Nucleus accumbens (tissue), 56 donors: ENCODE measurements at regions not wholly inside any gene's neighbourhood (a gene's known extent, or its start where the extent isn't known, plus 50 kb on each side); places are given as distances from the start of the nearest gene placed in this dataset.
"Not testable (repeated sequence)": the region's sequence is repeated elsewhere in the genome, so short reads cannot be mapped to it uniquely, and the experiment has no call there.

ENCODE experiments used
- DNase-seq, 56 donors: peaks; one replicate each; lab custom pipeline; 2025; lab: John Stamatoyannopoulos, UW

DNA sequence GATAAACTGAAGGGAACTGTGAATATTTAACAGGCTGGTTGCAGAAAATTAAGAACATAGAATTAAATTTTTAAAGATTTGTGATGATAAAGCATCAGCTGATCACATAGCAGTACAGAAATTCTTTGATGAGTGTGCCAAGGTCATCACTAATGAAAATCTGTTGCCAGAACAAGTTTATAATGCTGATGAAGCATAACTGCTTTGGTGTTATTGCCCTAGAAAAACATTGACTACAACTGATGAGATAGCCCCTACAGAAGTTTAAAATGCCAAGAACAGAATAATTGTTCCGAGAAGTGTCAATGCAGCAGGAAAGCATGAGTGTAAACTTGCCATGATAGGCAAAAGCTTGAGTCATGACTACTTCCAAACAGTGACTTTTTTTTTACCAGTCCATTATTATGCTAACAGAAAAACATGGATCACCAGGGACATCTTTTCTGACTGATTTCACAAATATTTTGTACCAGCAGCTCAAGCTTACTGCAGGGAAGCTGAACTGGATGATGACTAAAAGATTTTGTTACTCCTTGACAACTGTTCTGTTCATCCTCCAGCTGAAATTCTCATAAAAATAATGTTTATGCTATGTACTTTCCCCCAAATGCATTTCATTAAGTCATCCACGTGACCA, 1136.6 kb downstream of the FAT4 start:
- DNase-seq: no peak

DNA sequence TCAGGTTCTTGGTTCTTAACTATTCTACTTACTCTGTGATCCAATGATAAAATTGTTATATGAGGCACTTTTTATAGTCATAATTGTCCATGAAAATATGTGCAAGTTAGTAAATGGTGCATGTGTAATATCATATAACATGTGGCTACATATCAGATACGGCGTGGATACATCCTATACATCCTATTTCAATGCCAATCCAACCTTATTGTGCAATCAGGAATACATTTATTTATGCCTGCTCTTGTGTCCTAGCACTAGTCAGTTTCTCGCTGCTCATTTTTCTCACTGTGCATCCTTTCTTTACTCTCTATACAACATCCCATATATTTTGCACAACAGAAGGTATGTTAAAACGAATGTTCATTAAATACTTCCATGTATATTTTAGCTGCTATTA, 1141.1 kb downstream of the FAT4 start:
- no peak for DNase-seq

DNA sequence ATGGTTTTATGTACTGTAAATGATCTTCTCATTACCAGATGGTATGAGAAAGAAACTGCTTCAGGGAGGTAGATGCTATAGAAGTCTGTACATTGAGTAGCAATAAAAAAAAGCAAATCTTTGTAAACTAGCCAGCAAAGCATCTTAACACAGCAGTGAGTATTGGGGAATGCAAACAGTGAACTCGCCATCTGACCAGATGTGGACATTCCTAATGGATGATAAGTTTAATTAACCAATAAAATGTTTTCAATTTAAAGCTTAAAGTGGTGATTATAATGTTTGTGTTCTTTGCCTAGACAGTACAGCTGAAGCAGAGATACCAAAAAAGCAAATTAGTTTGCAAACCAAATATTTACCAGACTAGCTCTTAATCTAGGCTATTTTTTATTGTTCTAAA, 1144.2 kb downstream of the FAT4 start:
- DNase-seq: no peak

DNA sequence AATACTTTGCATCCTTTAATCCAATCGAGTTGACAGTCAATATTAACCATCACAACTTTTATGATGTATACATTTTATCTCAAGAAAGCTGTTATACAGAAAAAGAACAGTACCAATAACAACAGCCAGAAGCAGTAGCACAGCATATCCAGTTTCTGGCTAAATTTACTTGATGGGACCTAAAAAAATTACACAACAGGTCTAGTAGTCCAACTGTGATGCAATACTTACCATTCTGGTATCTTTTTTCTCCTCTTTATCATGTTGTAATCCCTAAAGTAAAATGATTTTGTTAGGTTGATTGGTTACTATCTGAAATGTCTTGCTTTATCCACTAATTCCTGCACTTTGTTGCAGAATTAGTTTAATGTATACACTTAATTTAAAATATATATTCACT, 1150.6 kb downstream of the FAT4 start:
- no peak for DNase-seq

DNA sequence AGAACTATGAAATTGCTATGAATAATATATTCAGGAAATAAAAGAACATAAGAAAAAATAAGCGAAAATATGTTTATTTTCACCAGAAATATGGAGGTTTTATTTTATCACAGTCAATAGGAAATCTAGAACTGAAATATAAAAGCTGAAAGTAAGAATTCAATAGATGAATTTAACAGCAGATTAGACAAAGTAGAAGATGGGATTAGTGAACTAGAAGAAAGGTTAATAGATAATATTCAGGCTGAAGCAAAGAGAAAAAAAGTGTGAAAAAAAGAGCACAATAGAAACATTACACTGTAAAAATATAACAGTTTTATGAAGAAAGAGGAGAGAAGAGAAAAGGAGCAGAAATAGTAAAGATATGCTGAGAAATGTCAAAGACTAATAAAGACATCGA, 1152.1 kb downstream of the FAT4 start:
- DNase-seq: no peak

DNA sequence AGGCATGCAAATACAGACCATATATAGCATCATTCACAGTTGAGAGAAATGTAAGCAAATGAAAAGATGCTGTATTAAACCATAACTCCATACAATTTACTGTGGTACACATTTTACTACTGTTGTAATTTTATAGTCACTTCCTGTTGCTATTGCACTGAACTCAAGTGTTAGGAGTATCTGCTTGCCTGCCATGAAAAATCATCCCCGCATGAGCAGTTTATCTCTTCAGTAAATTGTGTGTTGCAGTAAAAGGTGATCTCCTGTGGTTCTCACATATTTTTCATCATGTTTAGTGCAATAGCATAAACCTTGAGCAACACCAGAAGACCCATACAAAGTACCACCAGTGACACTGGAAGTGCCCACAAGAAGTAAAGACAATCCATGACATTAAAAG, 1153.4 kb downstream of the FAT4 start:
- DNase-seq: no peak

DNA sequence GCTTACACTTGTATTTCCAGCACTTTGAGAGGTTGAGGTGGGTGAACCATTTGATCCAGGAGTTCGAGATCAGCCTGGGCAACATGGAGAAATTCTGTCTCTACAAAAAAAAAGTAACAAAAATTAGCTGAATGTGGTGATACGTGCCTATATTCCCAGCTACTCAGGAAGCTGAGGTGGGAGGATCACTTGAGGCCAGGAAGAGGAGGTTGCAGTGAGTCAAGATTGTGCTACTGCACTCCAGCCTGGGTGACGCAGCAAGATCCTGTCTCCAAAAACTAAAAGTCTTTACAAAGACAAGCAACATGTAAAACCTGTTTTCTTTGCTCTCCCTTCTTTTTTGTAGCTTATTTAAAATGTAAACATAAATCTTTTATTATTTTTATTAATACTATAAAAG, 1156.1 kb downstream of the FAT4 start:
- DNase-seq: no peak

DNA sequence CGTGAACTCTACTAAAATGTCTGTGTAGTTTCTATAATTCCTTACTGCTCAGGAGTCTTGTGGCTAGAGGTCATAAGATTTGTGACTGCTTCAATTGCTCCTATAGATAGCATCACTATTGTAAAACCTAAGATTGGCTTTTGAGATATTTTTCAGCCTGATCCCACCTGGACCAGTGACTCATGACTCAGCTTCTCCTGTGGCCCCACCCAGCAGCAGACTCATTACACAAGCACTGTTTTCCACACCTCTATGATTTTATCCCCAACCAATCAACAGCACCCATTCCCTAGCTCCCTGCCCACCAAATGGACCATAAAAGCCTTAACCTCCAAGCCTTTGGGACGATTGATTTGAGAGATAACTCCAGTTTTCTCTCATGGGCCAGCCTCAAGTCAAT, 1157.0 kb upstream of the INTU start:
- DNase-seq: no peak

DNA sequence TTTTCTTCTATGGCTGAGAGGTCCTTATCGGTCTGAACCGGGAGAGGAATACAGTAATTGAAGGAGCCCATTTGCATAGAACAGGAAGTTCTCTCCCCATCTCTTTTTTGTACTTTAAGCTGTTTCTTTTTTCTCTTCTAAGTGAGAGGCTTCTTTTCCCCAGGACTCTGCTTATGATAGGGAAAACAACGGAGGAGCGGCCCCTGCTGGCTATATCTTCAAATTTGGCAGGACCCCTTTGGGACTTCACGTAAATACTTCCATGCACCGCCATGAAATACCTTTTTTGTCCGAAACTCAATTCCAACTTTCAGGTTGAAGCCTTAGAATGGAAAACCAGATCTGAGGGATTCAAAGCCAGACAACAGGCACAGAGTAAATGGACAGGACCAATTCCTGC, 1153.0 kb upstream of the INTU start:
- DNase-seq: no peak

DNA sequence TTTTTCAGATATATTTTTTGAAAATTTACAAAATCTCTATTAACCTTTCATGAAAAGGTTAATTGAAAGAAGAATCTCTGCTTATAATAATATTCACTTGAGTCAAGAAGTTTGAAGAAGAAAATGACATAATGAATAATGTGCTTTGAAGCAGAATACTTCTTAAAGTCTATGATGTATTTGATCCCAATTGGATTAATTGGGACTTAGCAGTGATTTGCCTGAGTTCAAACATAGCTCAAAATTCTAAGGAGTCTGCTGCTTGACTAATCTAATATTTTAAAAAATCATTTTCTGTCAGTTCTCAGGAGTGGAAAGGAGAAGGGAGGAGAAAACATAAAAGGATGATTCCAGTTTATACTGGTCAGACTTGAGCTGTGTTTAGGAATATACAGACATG, 1150.4 kb upstream of the INTU start:
- DNase-seq: no peak

DNA sequence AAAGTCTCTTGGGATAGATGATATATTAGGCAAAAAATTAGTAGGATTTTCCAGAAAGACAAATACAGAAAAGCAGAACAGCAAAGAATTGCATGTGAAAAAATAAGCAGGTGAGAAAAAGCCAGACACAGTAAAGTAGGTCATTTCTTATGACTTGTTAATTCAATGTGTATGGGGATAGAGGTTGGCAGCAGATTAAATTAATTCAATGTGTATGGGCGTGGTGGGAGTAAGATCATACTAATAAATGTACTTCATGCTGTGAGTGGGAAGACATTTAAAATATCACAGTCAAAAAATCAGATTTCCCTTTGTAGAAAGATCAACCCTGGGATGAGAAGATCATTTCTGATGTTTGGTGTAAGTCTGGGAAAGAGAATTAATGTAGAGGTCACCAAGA, 1146.4 kb upstream of the INTU start:
- no peak for DNase-seq

DNA sequence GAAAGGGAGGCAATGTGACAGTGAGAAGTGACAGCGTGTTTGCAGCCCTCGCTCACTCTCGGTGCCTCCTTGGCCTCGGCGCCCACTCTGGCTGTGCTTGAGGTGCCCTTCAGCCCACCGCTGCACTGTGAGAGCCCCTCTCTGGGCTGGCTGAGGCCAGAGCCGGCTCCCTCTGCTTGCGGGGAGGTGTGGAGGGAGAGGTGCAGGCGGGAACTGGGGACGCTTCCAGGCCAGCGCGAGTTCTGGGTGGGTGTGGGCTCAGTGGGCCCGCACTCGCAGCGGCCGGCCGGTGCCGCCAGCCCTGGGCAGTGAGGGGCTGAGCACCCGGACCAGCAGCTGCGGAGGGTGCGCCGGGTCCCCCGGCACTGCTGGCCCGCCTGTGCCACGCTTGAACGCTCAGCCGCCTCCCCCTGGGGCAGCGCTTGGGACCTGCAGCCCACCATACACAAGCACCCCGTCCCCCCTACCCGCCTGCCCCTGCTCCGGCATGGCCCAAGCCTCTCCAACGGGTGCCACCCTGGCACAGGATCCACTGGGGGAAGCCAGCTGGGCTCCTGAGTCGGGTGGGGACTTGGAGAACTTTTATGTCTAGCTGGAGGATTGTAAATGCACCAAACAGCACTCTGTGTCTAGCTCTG, 1142.8 kb upstream of the INTU start:
- no peak for DNase-seq

DNA sequence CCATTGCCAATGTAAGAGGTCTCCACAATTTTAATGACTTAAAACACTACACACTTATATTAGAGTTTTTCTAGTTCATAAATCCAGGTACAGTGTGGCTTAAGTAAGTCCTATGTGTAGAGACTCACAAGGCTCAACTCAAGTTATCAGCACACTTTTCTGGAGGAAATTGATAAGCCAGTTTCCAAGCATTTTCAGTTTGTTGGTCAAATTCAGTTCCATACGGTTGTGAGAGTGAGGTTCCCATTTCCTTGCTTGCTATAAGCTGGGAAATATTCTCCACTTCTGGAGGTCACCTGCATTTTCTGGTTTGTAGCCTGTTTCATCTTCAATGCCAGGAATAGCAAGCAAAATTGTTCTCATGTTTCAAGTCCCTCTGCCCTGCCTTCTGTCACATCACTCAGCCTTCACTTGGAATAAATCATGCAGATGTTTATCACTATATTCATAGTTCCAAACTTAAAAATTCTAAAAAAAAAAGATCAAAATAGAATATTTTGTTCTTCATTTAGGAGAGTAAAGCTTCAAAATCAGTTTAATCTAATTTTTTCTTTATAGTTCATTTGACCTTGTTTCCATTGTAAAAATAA, 1137.5 kb upstream of the INTU start:
- no peak for DNase-seq

DNA sequence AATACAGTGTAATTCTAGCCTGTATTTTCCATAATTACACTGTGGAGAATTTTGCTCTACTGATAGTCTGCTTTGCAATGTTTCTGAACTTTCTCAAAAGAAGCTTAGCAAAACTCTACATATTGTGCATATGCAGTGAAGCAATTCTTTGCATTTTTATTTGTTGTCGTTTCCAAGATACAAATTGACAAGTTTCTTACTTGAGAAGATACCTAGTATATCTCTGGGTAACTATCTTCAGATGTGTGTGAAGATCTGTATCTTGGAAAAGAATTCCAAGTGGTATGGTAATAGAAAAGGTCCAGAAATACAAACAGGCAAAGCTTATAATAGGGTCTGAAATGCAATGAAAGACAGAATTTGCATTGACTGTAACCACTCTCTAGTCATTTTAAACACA, 1119.8 kb upstream of the INTU start:
- no peak for DNase-seq

DNA sequence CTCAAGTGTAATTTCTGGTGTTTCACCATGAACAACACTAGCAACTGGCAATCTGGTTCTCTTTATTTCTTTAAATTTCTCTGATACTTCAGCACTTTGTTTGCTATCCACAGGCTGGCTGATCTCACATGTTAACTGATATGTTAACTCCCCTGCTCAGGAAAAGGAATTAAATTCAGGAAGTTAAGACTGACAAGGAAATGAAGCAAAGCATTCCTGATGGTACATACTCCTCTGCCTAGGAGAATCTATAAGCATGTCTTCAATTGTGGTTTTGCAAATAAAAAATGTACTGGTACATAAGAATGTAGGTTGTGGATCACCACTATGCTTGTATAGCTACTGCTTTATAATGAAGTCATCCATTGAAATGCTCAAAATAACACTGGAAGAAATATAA, 1119.2 kb upstream of the INTU start:
- no peak for DNase-seq

DNA sequence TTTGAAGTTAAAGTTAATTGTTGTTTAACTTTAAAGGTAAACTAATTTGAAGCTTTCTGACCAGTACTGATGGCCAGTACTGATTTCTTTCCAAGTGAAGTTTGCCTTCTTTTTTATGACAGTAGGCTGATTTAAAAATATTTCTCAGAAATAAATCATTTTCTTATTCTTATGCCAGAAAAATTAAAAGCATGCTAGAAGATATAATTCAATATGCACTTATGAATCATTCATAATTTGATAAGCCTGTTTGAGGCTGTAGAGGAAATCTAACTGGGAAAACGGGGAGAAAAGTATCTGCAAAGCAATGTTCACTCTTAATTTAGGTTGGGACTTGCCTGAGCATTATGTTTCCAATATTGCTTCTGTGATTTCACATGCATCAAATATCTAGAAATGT, 1112.0 kb upstream of the INTU start:
- no peak for DNase-seq

DNA sequence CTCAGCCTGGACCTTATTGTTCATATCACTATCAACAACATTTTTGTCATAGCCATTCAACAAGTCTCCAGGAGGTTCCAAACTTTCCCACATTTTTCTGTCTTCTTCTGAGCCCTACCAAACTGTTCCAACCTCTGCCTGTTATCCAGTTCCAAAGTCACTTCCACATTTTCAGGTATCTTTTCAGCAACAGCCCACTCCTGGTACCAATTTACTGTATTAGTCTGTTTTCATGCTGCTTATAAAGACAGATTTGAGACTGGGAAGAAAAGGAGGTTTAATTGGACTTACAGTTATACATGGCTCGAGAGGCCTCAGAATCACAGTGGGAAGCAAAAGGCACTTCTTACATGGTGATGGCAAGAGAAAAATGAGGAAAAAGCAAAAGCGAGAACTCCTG, 1107.4 kb upstream of the INTU start:
- DNase-seq: not testable (repeated sequence)

DNA sequence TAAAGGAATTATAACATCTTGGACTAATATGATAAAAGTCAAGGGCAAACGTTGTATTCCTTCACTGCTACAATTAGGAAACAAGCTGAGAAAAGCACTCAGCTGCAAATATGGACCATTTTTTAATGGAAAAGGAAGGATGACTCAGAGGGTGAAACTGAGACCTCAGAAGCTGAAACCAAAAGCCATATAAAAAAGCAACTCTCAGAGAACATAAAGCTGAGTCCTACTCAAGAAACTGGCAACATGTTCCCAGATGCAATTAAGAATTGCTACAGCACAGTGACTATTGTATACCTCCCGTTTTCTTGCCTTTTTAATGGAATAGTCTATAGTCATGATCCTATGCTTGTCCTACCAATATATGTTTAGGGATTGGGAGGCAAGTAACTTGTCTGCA, 1106.4 kb upstream of the INTU start:
- no peak for DNase-seq

DNA sequence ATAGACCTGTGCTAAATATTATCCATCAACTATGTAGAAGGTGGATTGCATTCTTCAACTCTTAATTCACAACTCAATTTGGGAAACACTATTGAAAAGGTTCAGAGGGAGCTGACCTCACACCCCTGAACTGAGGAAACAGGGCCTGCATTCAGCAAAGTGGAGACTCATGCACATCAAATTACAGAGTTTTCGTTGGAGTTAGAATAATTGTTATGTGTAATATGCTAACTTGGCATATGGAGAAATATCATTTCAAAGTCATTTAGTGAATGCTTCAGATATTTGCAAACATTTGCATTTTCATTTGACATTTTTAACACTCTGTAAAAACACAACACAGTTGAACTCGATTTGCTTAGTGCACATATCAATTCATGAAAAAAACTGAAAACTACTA, 1102.8 kb upstream of the INTU start:
- no peak for DNase-seq

DNA sequence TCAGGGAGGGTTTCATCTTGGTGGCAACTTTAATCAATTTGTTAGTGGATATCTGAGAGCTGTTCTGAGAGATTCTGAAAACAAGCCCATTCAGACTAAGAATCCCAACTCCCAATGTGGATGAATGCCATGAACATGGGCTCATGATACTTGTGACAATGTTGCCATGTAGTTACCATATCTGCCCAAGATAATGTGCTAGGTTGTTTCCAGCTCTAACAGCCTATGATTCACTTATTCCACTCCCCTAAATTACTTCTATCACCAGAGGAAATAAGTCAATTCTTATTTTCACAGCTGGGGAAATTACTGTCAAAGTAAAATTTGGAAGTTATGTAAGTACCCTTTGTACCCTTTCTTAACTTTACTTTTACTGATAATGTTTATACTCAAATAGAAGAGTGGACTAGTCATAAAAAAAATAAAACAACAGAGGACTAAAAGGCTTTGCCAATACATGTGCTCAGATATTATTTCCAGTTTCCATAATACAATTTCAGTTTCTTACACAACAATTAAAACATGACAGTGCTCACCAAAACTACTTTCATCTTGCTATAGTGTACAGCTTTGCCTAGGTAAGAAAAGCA, 1101.7 kb upstream of the INTU start:
- DNase-seq: no peak

DNA sequence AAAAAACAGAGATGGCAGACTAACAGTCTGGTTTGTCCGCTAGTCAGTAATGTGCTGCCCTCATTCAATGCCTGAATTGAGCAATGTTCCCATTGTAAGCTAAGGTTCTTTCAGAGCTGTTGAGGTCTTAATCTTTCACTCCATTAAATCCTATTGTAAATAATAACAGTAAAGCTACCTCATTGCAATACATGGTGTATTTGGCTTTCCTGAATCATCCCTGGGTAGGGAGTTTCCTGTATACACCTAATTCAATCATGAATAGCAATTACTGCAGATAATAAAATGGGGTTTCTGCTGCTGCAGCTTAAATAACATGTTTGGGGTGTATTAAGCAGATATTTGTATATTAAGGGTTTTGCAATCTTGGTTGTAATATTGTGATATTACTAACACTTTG, 1100.2 kb upstream of the INTU start:
- DNase-seq: no peak

DNA sequence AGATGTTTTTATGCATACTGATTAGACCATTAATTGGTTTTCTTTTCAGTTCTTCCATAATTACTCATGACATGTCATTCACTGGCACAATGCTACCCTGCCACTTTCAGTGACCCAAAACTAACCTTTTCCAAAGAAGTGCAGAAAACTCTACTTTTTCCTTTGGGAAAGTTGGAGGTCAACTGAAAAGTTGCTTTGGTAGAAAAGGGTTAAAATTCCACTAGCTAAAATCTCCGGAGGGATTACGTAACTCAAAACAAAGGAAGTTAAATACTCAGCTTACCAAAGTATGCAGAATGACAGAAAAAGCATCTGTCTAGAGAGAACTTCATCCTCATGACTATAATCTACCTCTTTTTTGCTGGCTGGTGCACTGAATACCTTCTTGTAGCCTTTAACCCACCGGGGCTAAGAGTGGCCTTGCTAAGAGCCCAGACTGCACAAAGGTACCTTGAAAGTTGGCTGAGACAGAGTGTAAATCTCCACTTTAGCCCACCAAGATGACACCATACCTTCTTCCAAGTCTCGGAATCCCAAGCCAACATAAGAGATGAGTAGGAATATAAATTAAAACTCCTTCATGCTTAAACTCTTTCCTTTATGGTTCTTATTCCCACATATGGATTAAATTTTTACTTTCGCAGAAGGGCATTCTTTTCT, 1099.5 kb upstream of the INTU start:
- DNase-seq: no peak
